ENCODE measurements at regions not wholly inside any gene's neighbourhood (a gene's known extent, or its start where the extent isn't known, plus 50 kb on each side); places are given as distances from the start of the nearest gene placed in this dataset.

DNA sequence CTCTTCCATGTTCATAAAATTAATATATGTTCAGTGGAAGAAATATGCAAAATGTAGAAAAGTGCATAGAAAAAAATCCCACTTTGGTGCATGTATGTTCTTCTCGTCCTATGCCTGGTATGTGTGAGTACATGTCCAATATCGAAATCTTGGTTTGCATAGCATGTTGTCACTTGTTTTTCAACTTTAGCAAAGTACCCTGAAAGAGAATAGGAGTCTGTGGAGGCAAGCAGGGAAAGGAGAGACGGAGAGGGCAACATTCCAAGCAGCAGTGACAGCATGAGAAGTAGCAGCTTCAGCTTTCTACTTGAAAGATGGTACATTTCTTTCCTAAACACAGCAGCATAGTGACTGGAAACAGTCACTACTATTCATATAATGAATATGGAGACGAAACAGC, 56.8 kb upstream of the CACNA2D3 start:
- Histone ChIP-seq H2BK120ac (ENCODE audit: low read depth, low read length) (no peak overlapping the region), H3K9ac (ENCODE audit: low read length) (no peak overlapping the region), H3K27me3 (ENCODE audit: control insufficient read depth in 1 of 2, insufficient read depth in 1 of 2, low read length in 2 of 2) (no peaks in the 10 kb centered on the region), H3K36me3 (ENCODE audit: control insufficient read depth in 1 of 2, insufficient read depth in 2 of 2, low read depth in 1 of 2, low read length in 2 of 2) (no peaks in the 10 kb centered on the region), H4K8ac (ENCODE audit: low read length) (no peak overlapping the region), H3K4me3 (ENCODE audit: insufficient read depth in 1 of 2, low read depth in 1 of 2, low read length in 2 of 2) (no peak overlapping the region), H3K23ac (ENCODE audit: low read length in 2 of 2) (no peak overlapping the region), H2AFZ (ENCODE audit: low read depth, low read length) (no peak overlapping the region), H3K18ac (ENCODE audit: low read depth in 1 of 2, low read length in 2 of 2) (no peak overlapping the region), H3K14ac (ENCODE audit: low read length in 2 of 2) (no peak overlapping the region), H2BK5ac (ENCODE audit: low read depth, low read length, poor library complexity, severe bottlenecking) (no peak overlapping the region), H3K4ac (ENCODE audit: low read depth in 1 of 2, low read length in 2 of 2) (no peak overlapping the region), H3K79me1 (replicated peaks; ENCODE audit: low read length, poor library complexity, severe bottlenecking) (no peaks in the 10 kb centered on the region), H4K91ac (ENCODE audit: low read length) (no peak overlapping the region), H3K4me2 (ENCODE audit: low read length, poor library complexity, severe bottlenecking) (no peak overlapping the region), H2BK15ac (ENCODE audit: low read depth, poor library complexity, severe bottlenecking) (no peak overlapping the region), H2BK12ac (ENCODE audit: low read length in 2 of 2) (no peak overlapping the region), H2AK5ac (ENCODE audit: low read length, severe bottlenecking) (no peak overlapping the region), H3K27ac (ENCODE audit: low read length, poor library complexity, severe bottlenecking) (no peak overlapping the region), H3K4me1 (ENCODE audit: control insufficient read depth, insufficient read depth, low read depth, low read length) (no peaks in the 10 kb centered on the region), H3K9me3 (ENCODE audit: control insufficient read depth, low read length) (peaks cover 9% of the 10 kb centered on the region)
- no peak for DNase-seq
- WGBS = 42% methylated on average over 3 of the region's 4 CpGs

DNA sequence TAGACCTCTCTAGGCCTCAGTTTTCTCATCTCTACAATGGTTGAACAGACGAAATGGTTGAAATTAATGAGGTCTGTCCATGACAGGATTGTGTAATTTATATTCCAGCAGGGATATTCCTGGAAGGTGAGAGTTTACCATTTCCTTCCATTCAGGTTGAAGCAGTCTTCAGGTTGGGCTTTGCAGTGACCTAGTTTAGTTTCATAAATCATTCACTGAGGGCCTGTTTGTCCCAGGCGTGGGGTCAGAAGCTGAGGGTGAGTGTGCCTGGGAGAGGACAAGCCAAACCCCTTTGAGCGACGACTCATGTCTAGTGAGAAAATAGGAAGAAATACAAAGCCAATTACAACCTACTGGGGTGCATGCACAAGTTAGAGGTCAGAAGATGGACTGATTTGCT, 57.2 kb upstream of the CACNA2D3 start:
- Histone ChIP-seq H2AK5ac (ENCODE audit: low read length, severe bottlenecking) (no peak overlapping the region), H3K9me3 (ENCODE audit: control insufficient read depth, low read length) (peaks cover 4% of the 10 kb centered on the region), H3K4me2 (ENCODE audit: low read length, poor library complexity, severe bottlenecking) (no peak overlapping the region), H3K9ac (ENCODE audit: low read length) (no peak overlapping the region), H3K27ac (ENCODE audit: low read length, poor library complexity, severe bottlenecking) (no peak overlapping the region), H3K4me1 (ENCODE audit: control insufficient read depth, insufficient read depth, low read depth, low read length) (no peaks in the 10 kb centered on the region), H2BK120ac (ENCODE audit: low read depth, low read length) (no peak overlapping the region), H2BK12ac (ENCODE audit: low read length in 2 of 2) (no peak overlapping the region), H2BK5ac (ENCODE audit: low read depth, low read length, poor library complexity, severe bottlenecking) (no peak overlapping the region), H3K27me3 (ENCODE audit: control insufficient read depth in 1 of 2, insufficient read depth in 1 of 2, low read length in 2 of 2) (no peaks in the 10 kb centered on the region), H3K18ac (ENCODE audit: low read depth in 1 of 2, low read length in 2 of 2) (no peak overlapping the region), H3K4me3 (ENCODE audit: insufficient read depth in 1 of 2, low read depth in 1 of 2, low read length in 2 of 2) (no peak overlapping the region), H4K8ac (ENCODE audit: low read length) (no peak overlapping the region), H3K14ac (ENCODE audit: low read length in 2 of 2) (no peak overlapping the region), H4K91ac (ENCODE audit: low read length) (no peak overlapping the region), H3K4ac (ENCODE audit: low read depth in 1 of 2, low read length in 2 of 2) (no peak overlapping the region), H3K79me1 (replicated peaks; ENCODE audit: low read length, poor library complexity, severe bottlenecking) (no peaks in the 10 kb centered on the region), H2BK15ac (ENCODE audit: low read depth, poor library complexity, severe bottlenecking) (no peak overlapping the region), H3K36me3 (ENCODE audit: control insufficient read depth in 1 of 2, insufficient read depth in 2 of 2, low read depth in 1 of 2, low read length in 2 of 2) (no peaks in the 10 kb centered on the region), H3K23ac (ENCODE audit: low read length in 2 of 2) (no peak overlapping the region), H2AFZ (ENCODE audit: low read depth, low read length) (no peak overlapping the region)
- no peak for DNase-seq
- 68% methylated on average over 4 of the region's 4 CpGs for WGBS

DNA sequence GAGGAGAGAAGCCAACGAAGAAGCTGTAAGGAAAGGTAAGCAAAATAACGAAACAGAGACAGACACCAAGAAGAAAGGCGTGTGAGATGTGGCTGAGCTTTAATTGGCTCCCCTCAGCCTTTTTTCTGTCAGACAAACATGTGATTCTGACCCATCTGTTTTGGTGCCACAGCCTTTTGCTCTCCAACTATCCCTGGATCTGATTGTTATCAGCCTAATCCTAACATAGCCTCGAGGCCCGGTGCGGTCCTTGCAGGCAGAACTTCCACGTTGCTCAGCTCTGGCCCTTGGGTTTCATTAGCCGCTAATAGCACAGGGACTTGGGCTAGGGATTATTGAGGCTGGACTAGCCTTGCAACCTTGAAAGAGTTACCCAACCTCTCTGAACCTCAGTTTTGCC, 57.9 kb upstream of the CACNA2D3 start:
- Histone ChIP-seq H3K79me1 (replicated peaks; ENCODE audit: low read length, poor library complexity, severe bottlenecking) (no peaks in the 10 kb centered on the region), H3K4me1 (ENCODE audit: control insufficient read depth, insufficient read depth, low read depth, low read length) (no peaks in the 10 kb centered on the region), H3K27me3 (ENCODE audit: control insufficient read depth in 1 of 2, insufficient read depth in 1 of 2, low read length in 2 of 2) (no peaks in the 10 kb centered on the region), H2BK12ac (ENCODE audit: low read length in 2 of 2) (no peak overlapping the region), H3K36me3 (ENCODE audit: control insufficient read depth in 1 of 2, insufficient read depth in 2 of 2, low read depth in 1 of 2, low read length in 2 of 2) (no peaks in the 10 kb centered on the region), H3K18ac (ENCODE audit: low read depth in 1 of 2, low read length in 2 of 2) (no peak overlapping the region), H4K91ac (ENCODE audit: low read length) (no peak overlapping the region), H2BK120ac (ENCODE audit: low read depth, low read length) (no peak overlapping the region), H3K4me2 (ENCODE audit: low read length, poor library complexity, severe bottlenecking) (no peak overlapping the region), H4K8ac (ENCODE audit: low read length) (no peak overlapping the region), H2BK5ac (ENCODE audit: low read depth, low read length, poor library complexity, severe bottlenecking) (no peak overlapping the region), H3K9ac (ENCODE audit: low read length) (no peak overlapping the region), H3K4me3 (ENCODE audit: insufficient read depth in 1 of 2, low read depth in 1 of 2, low read length in 2 of 2) (no peak overlapping the region), H3K23ac (ENCODE audit: low read length in 2 of 2) (no peak overlapping the region), H3K14ac (ENCODE audit: low read length in 2 of 2) (no peak overlapping the region), H2BK15ac (ENCODE audit: low read depth, poor library complexity, severe bottlenecking) (no peak overlapping the region), H3K27ac (ENCODE audit: low read length, poor library complexity, severe bottlenecking) (no peak overlapping the region), H2AK5ac (ENCODE audit: low read length, severe bottlenecking) (no peak overlapping the region), H3K9me3 (ENCODE audit: control insufficient read depth, low read length) (no peaks in the 10 kb centered on the region), H2AFZ (ENCODE audit: low read depth, low read length) (no peak overlapping the region), H3K4ac (ENCODE audit: low read depth in 1 of 2, low read length in 2 of 2) (no peak overlapping the region)
- WGBS = 62% methylated on average over 8 of the region's 8 CpGs
- no peak for DNase-seq

DNA sequence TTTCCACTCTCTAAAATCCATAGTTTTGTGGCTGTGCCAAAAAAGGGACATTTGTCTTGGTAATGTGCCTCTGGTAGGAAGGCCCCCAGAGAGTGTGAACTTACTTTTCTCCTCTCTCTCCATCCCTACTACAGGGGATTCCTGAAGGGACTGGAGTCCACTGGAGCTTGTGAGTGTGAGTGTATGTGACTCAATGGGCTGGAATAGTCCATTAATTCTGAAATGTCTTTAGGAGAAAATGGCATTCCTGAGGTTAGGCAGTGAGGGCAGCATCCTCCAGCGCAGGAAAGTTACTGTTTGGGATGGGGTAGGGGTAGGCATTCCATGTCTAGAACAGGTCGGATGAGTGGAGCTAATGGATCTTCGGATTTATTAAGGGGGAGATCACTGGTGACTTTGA, 59.8 kb upstream of the CACNA2D3 start:
- H3K4me1 ChIP-seq (ENCODE audit: control insufficient read depth, insufficient read depth, low read depth, low read length) = no peaks in the 10 kb centered on the region
- no peak overlapping the region for H3K4ac ChIP-seq (ENCODE audit: low read depth in 1 of 2, low read length in 2 of 2)

More for the DNA sequence above, 59.8 kb upstream of the CACNA2D3 start:
- H3K18ac ChIP-seq (ENCODE audit: low read depth in 1 of 2, low read length in 2 of 2) = no peak overlapping the region
- H2AFZ ChIP-seq (ENCODE audit: low read depth, low read length) = no peak overlapping the region
- no peak overlapping the region for H4K8ac ChIP-seq (ENCODE audit: low read length)
- H2BK120ac ChIP-seq (ENCODE audit: low read depth, low read length) = no peak overlapping the region
- no peak for DNase-seq
- no peaks in the 10 kb centered on the region for H3K9me3 ChIP-seq (ENCODE audit: control insufficient read depth, low read length)
- H2BK12ac ChIP-seq (ENCODE audit: low read length in 2 of 2) = no peak overlapping the region
- H3K36me3 ChIP-seq (ENCODE audit: control insufficient read depth in 1 of 2, insufficient read depth in 2 of 2, low read depth in 1 of 2, low read length in 2 of 2) = no peaks in the 10 kb centered on the region
- 74% methylated on average over 3 of the region's 3 CpGs for WGBS
- H3K4me2 ChIP-seq (ENCODE audit: low read length, poor library complexity, severe bottlenecking) = no peak overlapping the region
- no peak overlapping the region for H3K14ac ChIP-seq (ENCODE audit: low read length in 2 of 2)
- no peak overlapping the region for H3K9ac ChIP-seq (ENCODE audit: low read length)
- no peak overlapping the region for H2BK15ac ChIP-seq (ENCODE audit: low read depth, poor library complexity, severe bottlenecking)
- no peak overlapping the region for H2BK5ac ChIP-seq (ENCODE audit: low read depth, low read length, poor library complexity, severe bottlenecking)
- H3K79me1 ChIP-seq (replicated peaks; ENCODE audit: low read length, poor library complexity, severe bottlenecking) = no peaks in the 10 kb centered on the region
- H3K23ac ChIP-seq (ENCODE audit: low read length in 2 of 2) = no peak overlapping the region
- H3K27ac ChIP-seq (ENCODE audit: low read length, poor library complexity, severe bottlenecking) = no peak overlapping the region
- no peak overlapping the region for H4K91ac ChIP-seq (ENCODE audit: low read length)
- H2AK5ac ChIP-seq (ENCODE audit: low read length, severe bottlenecking) = no peak overlapping the region
- H3K27me3 ChIP-seq (ENCODE audit: control insufficient read depth in 1 of 2, insufficient read depth in 1 of 2, low read length in 2 of 2) = no peaks in the 10 kb centered on the region
- no peak overlapping the region for H3K4me3 ChIP-seq (ENCODE audit: insufficient read depth in 1 of 2, low read depth in 1 of 2, low read length in 2 of 2)
